ENCODE measurements at regions not wholly inside any gene's neighbourhood (a gene's known extent, or its start where the extent isn't known, plus 50 kb on each side); places are given as distances from the start of the nearest gene placed in this dataset.

GRCh38 chr6:8194490-8194889, 92.1 kb upstream of the EEF1E1 start:
- TF ChIP-seq, protein P1, sequence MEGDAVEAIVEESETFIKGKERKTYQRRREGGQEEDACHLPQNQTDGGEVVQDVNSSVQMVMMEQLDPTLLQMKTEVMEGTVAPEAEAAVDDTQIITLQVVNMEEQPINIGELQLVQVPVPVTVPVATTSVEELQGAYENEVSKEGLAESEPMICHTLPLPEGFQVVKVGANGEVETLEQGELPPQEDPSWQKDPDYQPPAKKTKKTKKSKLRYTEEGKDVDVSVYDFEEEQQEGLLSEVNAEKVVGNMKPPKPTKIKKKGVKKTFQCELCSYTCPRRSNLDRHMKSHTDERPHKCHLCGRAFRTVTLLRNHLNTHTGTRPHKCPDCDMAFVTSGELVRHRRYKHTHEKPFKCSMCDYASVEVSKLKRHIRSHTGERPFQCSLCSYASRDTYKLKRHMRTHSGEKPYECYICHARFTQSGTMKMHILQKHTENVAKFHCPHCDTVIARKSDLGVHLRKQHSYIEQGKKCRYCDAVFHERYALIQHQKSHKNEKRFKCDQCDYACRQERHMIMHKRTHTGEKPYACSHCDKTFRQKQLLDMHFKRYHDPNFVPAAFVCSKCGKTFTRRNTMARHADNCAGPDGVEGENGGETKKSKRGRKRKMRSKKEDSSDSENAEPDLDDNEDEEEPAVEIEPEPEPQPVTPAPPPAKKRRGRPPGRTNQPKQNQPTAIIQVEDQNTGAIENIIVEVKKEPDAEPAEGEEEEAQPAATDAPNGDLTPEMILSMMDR (conservative IDR thresholded peaks at IDR 0.05; ENCODE audit: low read length), result no peak
- TF ChIP-seq EZH2phosphoT487 (IDR thresholded peaks at IDR 0.05; ENCODE audit: borderline replicate concordance), result no peak
